Transverse colon (tissue), 3 donors: ENCODE measurements at regions not wholly inside any gene's neighbourhood (a gene's known extent, or its start where the extent isn't known, plus 50 kb on each side); places are given as distances from the start of the nearest gene placed in this dataset.

Experiments used
- EP300 ChIP-seq: sonication (generic); formaldehyde crosslinking; IDR thresholded peaks from one replicate; pipeline ENCODE4 v1.6.1; 2017; ENCODE audit warnings: antibody characterized with exemption, low read depth
- POLR2A ChIP-seq: fragments of 450-650 bp; IDR thresholded peaks from one replicate; pipeline ENCODE4 v1.6.1; 2016; ENCODE audit warnings: antibody characterized with exemption, mild to moderate bottlenecking, moderate library complexity
- TF ChIP-seq, protein P1 (sequence below), 5 experiments: fragments of 200-600 bp in 3 of 5; fragments of 450-650 bp in 2 of 5; sonication (generic) in 3 of 5; IDR thresholded peaks; 1 replicate in 2 of 5; 2 replicates in 3 of 5; pipeline ENCODE4 v1.5.1; 2016 to 2017; ENCODE audit warnings: antibody characterized with exemption in 5 of 5, inconsistent platforms in 3 of 5, mild to moderate bottlenecking in 2 of 5, moderate library complexity in 1 of 5

DNA sequence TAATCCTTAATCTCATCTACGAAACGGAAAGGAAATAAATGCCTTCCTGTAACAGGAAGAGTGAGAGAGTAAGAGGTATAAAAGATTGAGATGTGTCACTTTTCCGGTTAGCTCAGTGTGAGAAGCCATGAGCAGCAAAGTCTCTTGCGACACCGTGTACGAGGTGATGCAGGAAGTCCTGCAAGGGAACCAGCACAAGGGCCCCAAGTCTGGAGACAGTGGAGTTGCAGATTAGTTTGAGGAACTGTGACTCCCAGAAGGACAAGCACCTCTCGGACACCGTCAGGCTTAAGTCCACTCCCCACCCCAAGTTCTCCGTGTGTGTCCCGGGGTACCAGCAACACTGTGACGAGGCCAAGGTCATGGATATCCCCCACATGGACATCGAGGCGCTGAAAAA is 592.3 kb upstream of the ADGRL2 start:
- TF ChIP-seq POLR2A (no peak), EP300 (no peak)
- TF ChIP-seq, protein P1, sequence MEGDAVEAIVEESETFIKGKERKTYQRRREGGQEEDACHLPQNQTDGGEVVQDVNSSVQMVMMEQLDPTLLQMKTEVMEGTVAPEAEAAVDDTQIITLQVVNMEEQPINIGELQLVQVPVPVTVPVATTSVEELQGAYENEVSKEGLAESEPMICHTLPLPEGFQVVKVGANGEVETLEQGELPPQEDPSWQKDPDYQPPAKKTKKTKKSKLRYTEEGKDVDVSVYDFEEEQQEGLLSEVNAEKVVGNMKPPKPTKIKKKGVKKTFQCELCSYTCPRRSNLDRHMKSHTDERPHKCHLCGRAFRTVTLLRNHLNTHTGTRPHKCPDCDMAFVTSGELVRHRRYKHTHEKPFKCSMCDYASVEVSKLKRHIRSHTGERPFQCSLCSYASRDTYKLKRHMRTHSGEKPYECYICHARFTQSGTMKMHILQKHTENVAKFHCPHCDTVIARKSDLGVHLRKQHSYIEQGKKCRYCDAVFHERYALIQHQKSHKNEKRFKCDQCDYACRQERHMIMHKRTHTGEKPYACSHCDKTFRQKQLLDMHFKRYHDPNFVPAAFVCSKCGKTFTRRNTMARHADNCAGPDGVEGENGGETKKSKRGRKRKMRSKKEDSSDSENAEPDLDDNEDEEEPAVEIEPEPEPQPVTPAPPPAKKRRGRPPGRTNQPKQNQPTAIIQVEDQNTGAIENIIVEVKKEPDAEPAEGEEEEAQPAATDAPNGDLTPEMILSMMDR (IDR thresholded peaks at IDR 0.05): no peak
